PC-3 (cell line): ENCODE measurements at regions not wholly inside any gene's neighbourhood (a gene's known extent, or its start where the extent isn't known, plus 50 kb on each side); places are given as distances from the start of the nearest gene placed in this dataset.

Source experiments
- EZH2 ChIP-seq: fragments of 300-600 bp; sonication (generic); IDR thresholded peaks from one replicate; pipeline ENCODE4 v1.6.1; 2017; ENCODE audit warnings: antibody characterized with exemption, mild to moderate bottlenecking, low read length; ENCODE audit not compliant: unreplicated experiment
- TF ChIP-seq, protein P1 (sequence below): fragments of 300-600 bp; sonication (generic); conservative IDR thresholded peaks from 2 replicates; pipeline ENCODE4 v1.5.1; 2017; ENCODE audit warnings: antibody characterized with exemption, low read depth, mild to moderate bottlenecking, low read length

DNA sequence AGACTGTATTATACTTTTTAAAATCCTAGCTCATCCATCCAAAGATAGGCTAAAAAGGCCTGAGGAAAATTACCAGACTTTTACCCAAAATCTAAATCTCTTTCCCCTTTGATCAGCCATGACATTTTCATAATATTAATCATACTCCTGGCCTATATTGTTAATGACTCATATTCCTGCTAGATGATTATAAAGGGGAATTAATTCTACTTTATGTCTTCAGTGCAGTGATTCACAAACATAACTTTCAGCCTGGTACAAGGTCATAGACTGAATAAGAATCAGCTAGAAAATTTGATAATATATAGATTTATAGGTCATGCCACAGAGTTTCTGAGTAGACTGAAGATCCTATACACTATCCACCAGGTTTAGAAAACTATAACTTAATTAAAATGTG, 1905.4 kb downstream of the C4orf33 start:
- TF ChIP-seq, protein P1, sequence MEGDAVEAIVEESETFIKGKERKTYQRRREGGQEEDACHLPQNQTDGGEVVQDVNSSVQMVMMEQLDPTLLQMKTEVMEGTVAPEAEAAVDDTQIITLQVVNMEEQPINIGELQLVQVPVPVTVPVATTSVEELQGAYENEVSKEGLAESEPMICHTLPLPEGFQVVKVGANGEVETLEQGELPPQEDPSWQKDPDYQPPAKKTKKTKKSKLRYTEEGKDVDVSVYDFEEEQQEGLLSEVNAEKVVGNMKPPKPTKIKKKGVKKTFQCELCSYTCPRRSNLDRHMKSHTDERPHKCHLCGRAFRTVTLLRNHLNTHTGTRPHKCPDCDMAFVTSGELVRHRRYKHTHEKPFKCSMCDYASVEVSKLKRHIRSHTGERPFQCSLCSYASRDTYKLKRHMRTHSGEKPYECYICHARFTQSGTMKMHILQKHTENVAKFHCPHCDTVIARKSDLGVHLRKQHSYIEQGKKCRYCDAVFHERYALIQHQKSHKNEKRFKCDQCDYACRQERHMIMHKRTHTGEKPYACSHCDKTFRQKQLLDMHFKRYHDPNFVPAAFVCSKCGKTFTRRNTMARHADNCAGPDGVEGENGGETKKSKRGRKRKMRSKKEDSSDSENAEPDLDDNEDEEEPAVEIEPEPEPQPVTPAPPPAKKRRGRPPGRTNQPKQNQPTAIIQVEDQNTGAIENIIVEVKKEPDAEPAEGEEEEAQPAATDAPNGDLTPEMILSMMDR: no peak
- no peak for TF ChIP-seq EZH2
